AG04450 (cell line): ENCODE measurements at regions not wholly inside any gene's neighbourhood (a gene's known extent, or its start where the extent isn't known, plus 50 kb on each side); places are given as distances from the start of the nearest gene placed in this dataset.
"Not testable (repeated sequence)": the region's sequence is repeated elsewhere in the genome, so short reads cannot be mapped to it uniquely, and the experiment has no call there.

Source experiments
- CTCF ChIA-PET: fragments of 300-600, 350-600 bp; formaldehyde crosslinking; extraction: SDS; loops from one replicate; lab custom pipeline; 2022; ENCODE audit warnings: antibody characterized with exemption, inconsistent platforms; lab: Charles Lee
- POLR2A ChIA-PET: fragments of 350-600 bp; formaldehyde crosslinking; extraction: SDS; loops from one replicate; lab custom pipeline; 2021; ENCODE audit warnings: antibody characterized with exemption, inconsistent platforms; lab: Yijun Ruan, JAX
- DNase-seq: peaks from one replicate; pipeline ENCODE4 v3.0.0-alpha.2; 2011; ENCODE audit warnings: low read depth, low spot score
- H3K27ac ChIP-seq: one replicate; pipeline ENCODE4 v1.5.1; 2012; ENCODE audit warnings: low read depth, low read length, control low read depth
- H3K27me3 ChIP-seq: one replicate; pipeline ENCODE4 v1.6.0; 2012; ENCODE audit warnings: low read length; ENCODE audit not compliant: control insufficient read depth, insufficient read depth
- H3K4me3 ChIP-seq: 2 replicates; pipeline ENCODE4 v1.5.1; 2011; ENCODE audit warnings: mild to moderate bottlenecking, low read depth, low read length, control low read depth
- H3K9me3 ChIP-seq: 2 replicates; pipeline ENCODE4 v1.5.1; 2012; ENCODE audit warnings: low read length; ENCODE audit not compliant: control insufficient read depth, insufficient read depth
- CTCF ChIP-seq: IDR thresholded peaks from 2 replicates; pipeline ENCODE4 v1.5.1; 2011; ENCODE audit warnings: low read depth, low read length, control low read depth, inconsistent platforms

GRCh38 chr5:42306287-42306686 is 117.0 kb upstream of the GHR start:
- no peak for TF ChIP-seq CTCF
- POLR2A ChIA-PET = no interaction called here
- Histone ChIP-seq H3K4me3 (no peak overlapping the region), H3K9me3 (no peaks in the 10 kb centered on the region), H3K27ac (no peak overlapping the region), H3K27me3 (no peaks in the 10 kb centered on the region)
- no peak for DNase-seq
- CTCF ChIA-PET = no interaction called here

- DNase-seq = no peak
- H3K9me3 ChIP-seq = no peaks in the 10 kb centered on the region
- H3K27ac ChIP-seq = no peak overlapping the region
- ChIA-PET POLR2A (no interaction called here), CTCF (no interaction called here)
- H3K27me3 ChIP-seq = no peaks in the 10 kb centered on the region
- H3K4me3 ChIP-seq = no peak overlapping the region
- TF ChIP-seq CTCF = no peak
These were observed 113.4 kb upstream of the GHR start for GRCh38 chr5:42309865-42310264.

GRCh38 chr5:42315214-42315613 is 108.0 kb upstream of the GHR start:
- ChIA-PET CTCF (no interaction called here), POLR2A (no interaction called here)
- Histone ChIP-seq H3K27me3 (no peaks in the 10 kb centered on the region), H3K27ac (no peak overlapping the region), H3K4me3 (no peak overlapping the region), H3K9me3 (peaks cover 2% of the 10 kb centered on the region; the same call in 1 of the 2 replicates)
- DNase-seq = no peak
- no peak for TF ChIP-seq CTCF

GRCh38 chr5:42317575-42317974 is 105.7 kb upstream of the GHR start:
- TF ChIP-seq CTCF = no peak
- Histone ChIP-seq H3K4me3 (no peak overlapping the region), H3K9me3 (peaks cover 2% of the 10 kb centered on the region; the same call in 1 of the 2 replicates), H3K27ac (no peak overlapping the region), H3K27me3 (no peaks in the 10 kb centered on the region)
- ChIA-PET POLR2A (no interaction called here), CTCF (no interaction called here)
- no peak for DNase-seq

- DNase-seq, POLR2A ChIA-PET, H3K27ac ChIP-seq, H3K27me3 ChIP-seq, CTCF ChIA-PET, H3K9me3 ChIP-seq, H3K4me3 ChIP-seq: not testable (repeated sequence)
These were observed 103.7 kb upstream of the GHR start for GRCh38 chr5:42319546-42319945.

GRCh38 chr5:42321785-42322184 is 101.5 kb upstream of the GHR start:
- POLR2A ChIA-PET = no interaction called here
- peaks cover 2% of the 10 kb centered on the region; the same call in 1 of the 2 replicates for H3K9me3 ChIP-seq

More at GRCh38 chr5:42321785-42322184, 101.5 kb upstream of the GHR start:
- CTCF ChIA-PET = no interaction called here
- no peak overlapping the region for H3K27ac ChIP-seq
- no peak overlapping the region for H3K4me3 ChIP-seq
- TF ChIP-seq CTCF = no peak
- H3K27me3 ChIP-seq = no peaks in the 10 kb centered on the region
- DNase-seq = no peak
